Stimulated activated CD4-positive, alpha-beta T cell treated with anti-CD3 and anti-CD28 coated beads, Interleukin-2, amount 100 ng/mL, for 24 hours (primary cell): ENCODE measurements at regions not wholly inside any gene's neighbourhood (a gene's known extent, or its start where the extent isn't known, plus 50 kb on each side); places are given as distances from the start of the nearest gene placed in this dataset.

Experiments
- DNase-seq, 2 donors: peaks; one replicate each; pipeline ENCODE4 v3.0.0-alpha.2; 2020

- no peak for DNase-seq
Observed at GRCh38 chr9:87427851-87428506, 69.7 kb upstream of the DAPK1 start.

DNA sequence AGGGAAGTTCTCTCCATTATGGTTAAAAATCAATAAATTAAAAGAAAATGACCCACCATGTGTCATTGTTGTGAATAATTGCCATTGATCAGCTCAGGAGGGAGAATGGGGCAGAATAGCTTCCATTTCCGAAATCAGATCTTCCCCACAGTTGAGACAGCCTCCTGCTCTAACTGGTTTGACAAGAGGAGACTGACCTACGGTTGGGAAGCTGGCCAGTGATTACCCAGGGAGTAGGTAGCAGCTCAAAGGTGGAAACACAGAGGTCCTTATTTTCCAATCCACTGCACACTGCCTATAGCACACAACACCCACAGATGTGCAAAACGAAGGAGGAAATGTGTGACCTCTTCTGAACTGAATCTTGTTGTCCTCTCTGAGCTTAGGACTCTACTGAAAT lies 69.0 kb upstream of the DAPK1 start:
- no peak for DNase-seq

DNA sequence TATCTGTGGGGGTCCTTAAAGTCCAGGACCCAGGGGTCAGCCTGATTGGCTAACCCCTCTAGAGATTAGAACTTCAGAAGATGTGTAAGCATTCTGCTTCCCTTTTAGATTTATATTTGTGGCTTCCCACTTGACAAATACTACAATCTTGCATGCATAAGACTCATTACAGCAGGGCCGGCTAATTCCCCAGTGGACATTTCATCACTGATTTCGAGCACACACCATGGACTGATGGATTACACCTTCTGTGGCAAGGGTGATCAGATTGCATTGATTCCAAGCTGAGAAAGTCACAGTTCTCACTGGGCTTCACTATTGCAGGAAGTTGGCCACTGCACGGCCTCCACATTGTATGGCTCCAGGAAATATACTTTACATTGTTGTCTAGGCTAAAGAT lies 65.8 kb upstream of the DAPK1 start:
- DNase-seq: no peak

- no peak for DNase-seq
Observed at GRCh38 chr9:87433853-87434252, 63.8 kb upstream of the DAPK1 start.

- no peak for DNase-seq
Observed at GRCh38 chr9:87434366-87434765, 63.3 kb upstream of the DAPK1 start.

- DNase-seq: no peak
Observed at GRCh38 chr9:87435189-87435880, 62.3 kb upstream of the DAPK1 start.

DNA sequence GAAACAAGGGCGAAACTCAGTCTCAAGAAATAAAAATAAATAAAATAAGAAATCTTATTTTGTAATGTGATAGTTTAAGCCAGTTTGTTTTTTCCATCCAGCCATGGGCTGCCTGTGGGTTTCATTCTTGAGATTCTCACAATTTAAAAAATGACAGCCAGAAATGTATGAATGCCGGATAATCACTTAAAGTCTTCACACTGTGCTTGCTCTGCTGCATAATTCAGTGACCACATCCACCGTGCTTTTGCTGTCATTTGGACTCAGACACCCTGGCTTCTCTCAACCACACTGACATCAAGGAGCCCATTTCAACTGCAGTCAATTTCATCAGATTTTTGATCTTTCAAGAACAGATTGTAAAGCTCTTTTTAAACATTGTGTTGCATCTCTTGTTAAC lies 61.0 kb upstream of the DAPK1 start:
- DNase-seq: no peak

- no peak for DNase-seq
Observed at GRCh38 chr9:87437966-87438365, 59.7 kb upstream of the DAPK1 start.

- no peak for DNase-seq
Observed at GRCh38 chr9:87441251-87441650, 56.4 kb upstream of the DAPK1 start.

DNA sequence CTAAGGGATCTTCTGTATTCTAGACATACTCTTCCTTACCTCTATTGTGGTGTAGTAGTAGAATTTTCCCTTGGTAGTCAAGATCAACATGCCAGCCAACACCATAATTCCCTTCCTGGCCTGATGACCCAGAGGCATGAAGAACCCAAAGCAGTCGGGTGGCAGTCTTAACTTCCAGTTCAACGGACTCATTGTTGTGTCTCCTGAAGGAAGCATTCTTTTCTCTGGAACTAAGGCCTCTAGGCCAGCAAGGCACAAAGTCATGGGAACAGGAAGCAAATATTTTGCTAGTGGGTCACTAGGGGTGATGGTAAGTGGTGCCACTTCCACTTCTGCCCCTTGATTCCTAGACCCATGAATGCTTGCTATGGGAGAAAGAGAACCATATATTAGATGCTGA lies 55.2 kb upstream of the DAPK1 start:
- no peak for DNase-seq

GRCh38 chr9:87443006-87443405 lies 54.7 kb upstream of the DAPK1 start:
- DNase-seq: no peak

- no peak for DNase-seq
Observed at GRCh38 chr9:87443461-87443860, 54.2 kb upstream of the DAPK1 start.

DNA sequence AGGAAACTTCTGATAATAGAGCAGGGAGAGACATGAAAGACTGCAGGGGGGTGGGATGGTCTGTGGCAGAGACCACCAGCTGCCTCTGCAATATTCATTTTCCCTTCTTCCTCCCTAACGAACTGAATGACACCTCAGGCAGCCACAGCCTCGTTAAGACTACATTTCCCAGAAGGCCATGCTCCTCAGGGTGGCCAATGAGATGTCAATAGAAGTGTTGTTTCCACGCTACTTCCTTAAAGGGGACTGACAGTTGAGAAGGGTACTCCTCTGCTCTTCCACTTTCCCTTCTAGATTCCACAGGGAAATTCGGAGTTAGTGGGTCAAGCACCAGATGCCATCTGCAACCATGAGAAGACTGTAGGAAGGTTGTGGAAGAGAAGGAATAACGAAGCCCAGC lies 52.0 kb upstream of the DAPK1 start:
- DNase-seq: peak in 1 of 2 donors; percentile 17

DNA sequence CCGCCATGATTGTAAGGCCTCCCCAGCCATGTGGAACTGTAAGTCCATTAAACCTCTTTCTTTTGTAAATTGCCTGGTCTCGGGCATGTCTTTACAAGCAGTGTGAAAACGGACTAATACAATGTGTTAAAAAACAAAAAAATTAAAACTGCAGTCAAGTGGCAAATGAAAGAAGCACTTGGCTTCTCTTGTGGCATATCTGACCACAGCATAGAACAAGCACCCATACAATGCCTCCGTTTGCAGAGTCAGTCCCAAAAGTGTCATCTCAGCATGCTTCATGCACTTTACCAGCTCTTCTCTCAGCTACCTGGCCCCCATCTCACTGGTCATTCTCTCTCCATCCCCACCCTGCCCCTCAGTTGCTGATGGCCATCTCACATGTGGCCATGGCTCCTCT lies 51.1 kb upstream of the DAPK1 start:
- no peak for DNase-seq

DNA sequence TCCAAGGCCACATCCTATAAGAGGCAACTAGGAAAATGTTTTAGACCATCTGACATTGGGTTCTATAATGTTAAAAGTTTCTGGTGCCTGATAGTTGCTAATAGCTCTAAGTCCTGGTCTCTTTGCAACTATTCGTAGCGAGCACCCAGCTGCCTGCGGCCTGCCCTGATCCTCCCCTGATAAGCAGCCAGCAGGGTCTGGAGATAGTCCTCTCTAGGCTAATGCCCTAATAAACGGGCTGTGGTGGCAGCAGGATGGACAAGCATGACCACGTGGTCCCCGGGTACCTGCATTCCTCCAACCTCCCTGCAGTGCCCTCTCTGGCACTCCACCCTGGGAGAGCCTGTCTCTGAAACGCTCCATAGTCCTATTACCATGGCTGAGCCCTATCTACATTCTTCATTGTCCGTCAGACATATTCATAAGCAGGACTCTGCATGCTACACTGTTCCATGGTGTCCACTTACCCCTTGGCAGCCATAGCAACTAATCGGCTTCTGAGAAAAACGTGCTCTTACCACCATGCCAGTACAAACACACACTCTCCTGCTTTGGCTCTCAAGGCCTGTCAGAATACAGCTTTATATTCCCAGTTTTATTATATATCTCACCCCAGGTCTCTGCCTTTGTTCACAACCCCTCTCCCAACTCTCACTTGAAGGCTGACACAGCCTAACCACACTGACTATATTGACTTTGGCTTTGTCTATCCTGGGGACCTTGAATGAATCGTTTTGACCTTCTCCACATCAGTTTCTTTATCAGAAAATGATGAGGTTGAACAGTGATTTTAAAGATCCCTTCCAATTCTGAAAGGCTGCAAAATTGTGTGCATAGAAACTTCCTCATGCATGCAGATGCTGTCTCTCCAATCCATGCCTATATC lies 49.9 kb upstream of the DAPK1 start:
- DNase-seq: no peak
